ENCODE measurements at regions not wholly inside any gene's neighbourhood (a gene's known extent, or its start where the extent isn't known, plus 50 kb on each side); places are given as distances from the start of the nearest gene placed in this dataset.
A peak's percentile ranks its signal among the peaks of the same experiment; 100 is the strongest.

DNA sequence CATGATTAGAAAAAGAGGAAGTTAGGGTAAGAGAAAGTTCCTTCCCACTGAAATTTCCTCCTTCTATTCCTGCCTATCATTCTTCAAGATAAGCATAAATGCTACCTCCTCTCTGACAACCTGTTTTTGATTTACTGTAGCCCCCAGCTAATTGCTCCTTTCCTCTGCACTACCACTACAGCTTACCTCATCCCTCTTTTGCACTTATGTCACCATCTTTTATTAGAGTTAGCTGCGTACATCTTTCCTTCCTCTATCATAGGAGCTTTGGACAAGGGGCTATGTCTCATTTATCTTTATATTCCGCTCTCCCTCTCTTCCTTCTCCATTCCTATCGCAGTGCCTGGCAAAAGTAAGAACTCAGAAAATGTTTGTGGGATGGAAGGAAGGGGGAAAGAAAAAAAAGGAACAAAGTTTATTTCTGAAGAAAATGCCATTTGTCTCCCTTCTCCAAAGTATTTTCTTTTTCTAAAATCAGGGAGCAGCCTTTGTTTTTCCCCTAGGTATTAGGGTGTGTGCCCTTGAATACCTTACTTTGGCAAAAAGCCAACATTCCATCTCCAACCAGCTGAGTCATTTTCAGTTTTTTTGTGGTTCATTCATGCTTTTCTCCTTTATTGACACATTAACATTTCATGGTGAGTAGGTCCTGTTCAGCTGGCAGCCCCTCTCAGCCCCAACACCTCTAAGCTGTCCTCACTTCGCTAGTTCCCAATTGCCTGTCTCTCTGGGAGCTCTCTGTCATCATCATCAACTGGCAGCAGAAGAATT is 87.6 kb upstream of the SOX2 start (continued):
- TF ChIP-seq, protein P1, sequence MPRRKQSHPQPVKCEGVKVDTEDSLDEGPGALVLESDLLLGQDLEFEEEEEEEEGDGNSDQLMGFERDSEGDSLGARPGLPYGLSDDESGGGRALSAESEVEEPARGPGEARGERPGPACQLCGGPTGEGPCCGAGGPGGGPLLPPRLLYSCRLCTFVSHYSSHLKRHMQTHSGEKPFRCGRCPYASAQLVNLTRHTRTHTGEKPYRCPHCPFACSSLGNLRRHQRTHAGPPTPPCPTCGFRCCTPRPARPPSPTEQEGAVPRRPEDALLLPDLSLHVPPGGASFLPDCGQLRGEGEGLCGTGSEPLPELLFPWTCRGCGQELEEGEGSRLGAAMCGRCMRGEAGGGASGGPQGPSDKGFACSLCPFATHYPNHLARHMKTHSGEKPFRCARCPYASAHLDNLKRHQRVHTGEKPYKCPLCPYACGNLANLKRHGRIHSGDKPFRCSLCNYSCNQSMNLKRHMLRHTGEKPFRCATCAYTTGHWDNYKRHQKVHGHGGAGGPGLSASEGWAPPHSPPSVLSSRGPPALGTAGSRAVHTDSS (tag by site-specific recombination; IDR thresholded peaks at IDR 0.05): no peak
- TF ChIP-seq ZNF747 (tag by site-specific recombination; IDR thresholded peaks at IDR 0.05) (no peak), ZNF473 (tag by site-specific recombination; IDR thresholded peaks at IDR 0.05) (no peak), HOXA7 (CRISPR knock-in tag; IDR thresholded peaks at IDR 0.05; ENCODE audit: borderline replicate concordance) (no peak), YY2 (tag by site-specific recombination; IDR thresholded peaks at IDR 0.05) (no peak), ZNF140 (tag by site-specific recombination; IDR thresholded peaks at IDR 0.05) (peak; percentile 52; the same call in 1 of the 2 replicates), ZNF37A (tag by site-specific recombination; IDR thresholded peaks at IDR 0.05) (no peak), ZNF121 (tag by site-specific recombination; IDR thresholded peaks at IDR 0.05) (no peak), MYNN (tag by site-specific recombination; IDR thresholded peaks at IDR 0.05; ENCODE audit: borderline replicate concordance) (no peak), ZNF366 (tag by site-specific recombination; conservative IDR thresholded peaks at IDR 0.05) (peak; percentile 41), ZNF311 (tag by site-specific recombination; IDR thresholded peaks at IDR 0.05; ENCODE audit: borderline replicate concordance) (no peak), ZNF302 (tag by site-specific recombination; IDR thresholded peaks at IDR 0.05; ENCODE audit: low read depth) (no peak), ZNF561 (tag by site-specific recombination; IDR thresholded peaks at IDR 0.05; ENCODE audit: borderline replicate concordance) (no peak), ZBTB1 (tag by site-specific recombination; IDR thresholded peaks at IDR 0.05) (no peak)
- TF ChIP-seq, protein P2, sequence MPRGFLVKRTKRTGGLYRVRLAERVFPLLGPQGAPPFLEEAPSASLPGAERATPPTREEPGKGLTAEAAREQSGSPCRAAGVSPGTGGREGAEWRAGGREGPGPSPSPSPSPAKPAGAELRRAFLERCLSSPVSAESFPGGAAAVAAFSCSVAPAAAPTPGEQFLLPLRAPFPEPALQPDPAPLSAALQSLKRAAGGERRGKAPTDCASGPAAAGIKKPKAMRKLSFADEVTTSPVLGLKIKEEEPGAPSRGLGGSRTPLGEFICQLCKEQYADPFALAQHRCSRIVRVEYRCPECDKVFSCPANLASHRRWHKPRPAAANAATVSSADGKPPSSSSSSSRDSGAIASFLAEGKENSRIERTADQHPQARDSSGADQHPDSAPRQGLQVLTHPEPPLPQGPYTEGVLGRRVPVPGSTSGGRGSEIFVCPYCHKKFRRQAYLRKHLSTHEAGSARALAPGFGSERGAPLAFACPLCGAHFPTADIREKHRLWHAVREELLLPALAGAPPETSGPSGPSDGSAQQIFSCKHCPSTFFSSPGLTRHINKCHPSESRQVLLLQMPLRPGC (tag by site-specific recombination; IDR thresholded peaks at IDR 0.05): peak; percentile 53; the same call in 1 of the 2 replicates
- TF ChIP-seq, protein P3, sequence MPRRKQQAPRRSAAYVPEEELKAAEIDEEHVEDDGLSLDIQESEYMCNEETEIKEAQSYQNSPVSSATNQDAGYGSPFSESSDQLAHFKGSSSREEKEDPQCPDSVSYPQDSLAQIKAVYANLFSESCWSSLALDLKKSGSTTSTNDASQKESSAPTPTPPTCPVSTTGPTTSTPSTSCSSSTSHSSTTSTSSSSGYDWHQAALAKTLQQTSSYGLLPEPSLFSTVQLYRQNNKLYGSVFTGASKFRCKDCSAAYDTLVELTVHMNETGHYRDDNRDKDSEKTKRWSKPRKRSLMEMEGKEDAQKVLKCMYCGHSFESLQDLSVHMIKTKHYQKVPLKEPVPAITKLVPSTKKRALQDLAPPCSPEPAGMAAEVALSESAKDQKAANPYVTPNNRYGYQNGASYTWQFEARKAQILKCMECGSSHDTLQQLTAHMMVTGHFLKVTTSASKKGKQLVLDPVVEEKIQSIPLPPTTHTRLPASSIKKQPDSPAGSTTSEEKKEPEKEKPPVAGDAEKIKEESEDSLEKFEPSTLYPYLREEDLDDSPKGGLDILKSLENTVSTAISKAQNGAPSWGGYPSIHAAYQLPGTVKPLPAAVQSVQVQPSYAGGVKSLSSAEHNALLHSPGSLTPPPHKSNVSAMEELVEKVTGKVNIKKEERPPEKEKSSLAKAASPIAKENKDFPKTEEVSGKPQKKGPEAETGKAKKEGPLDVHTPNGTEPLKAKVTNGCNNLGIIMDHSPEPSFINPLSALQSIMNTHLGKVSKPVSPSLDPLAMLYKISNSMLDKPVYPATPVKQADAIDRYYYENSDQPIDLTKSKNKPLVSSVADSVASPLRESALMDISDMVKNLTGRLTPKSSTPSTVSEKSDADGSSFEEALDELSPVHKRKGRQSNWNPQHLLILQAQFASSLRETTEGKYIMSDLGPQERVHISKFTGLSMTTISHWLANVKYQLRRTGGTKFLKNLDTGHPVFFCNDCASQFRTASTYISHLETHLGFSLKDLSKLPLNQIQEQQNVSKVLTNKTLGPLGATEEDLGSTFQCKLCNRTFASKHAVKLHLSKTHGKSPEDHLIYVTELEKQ (tag by site-specific recombination; IDR thresholded peaks at IDR 0.05; ENCODE audit: borderline replicate concordance): peak; percentile 90
- TF ChIP-seq, protein P4, sequence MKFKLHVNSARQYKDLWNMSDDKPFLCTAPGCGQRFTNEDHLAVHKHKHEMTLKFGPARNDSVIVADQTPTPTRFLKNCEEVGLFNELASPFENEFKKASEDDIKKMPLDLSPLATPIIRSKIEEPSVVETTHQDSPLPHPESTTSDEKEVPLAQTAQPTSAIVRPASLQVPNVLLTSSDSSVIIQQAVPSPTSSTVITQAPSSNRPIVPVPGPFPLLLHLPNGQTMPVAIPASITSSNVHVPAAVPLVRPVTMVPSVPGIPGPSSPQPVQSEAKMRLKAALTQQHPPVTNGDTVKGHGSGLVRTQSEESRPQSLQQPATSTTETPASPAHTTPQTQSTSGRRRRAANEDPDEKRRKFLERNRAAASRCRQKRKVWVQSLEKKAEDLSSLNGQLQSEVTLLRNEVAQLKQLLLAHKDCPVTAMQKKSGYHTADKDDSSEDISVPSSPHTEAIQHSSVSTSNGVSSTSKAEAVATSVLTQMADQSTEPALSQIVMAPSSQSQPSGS (tag by site-specific recombination; IDR thresholded peaks at IDR 0.05; ENCODE audit: low read depth): peak; percentile 83
- TF ChIP-seq, protein P5, sequence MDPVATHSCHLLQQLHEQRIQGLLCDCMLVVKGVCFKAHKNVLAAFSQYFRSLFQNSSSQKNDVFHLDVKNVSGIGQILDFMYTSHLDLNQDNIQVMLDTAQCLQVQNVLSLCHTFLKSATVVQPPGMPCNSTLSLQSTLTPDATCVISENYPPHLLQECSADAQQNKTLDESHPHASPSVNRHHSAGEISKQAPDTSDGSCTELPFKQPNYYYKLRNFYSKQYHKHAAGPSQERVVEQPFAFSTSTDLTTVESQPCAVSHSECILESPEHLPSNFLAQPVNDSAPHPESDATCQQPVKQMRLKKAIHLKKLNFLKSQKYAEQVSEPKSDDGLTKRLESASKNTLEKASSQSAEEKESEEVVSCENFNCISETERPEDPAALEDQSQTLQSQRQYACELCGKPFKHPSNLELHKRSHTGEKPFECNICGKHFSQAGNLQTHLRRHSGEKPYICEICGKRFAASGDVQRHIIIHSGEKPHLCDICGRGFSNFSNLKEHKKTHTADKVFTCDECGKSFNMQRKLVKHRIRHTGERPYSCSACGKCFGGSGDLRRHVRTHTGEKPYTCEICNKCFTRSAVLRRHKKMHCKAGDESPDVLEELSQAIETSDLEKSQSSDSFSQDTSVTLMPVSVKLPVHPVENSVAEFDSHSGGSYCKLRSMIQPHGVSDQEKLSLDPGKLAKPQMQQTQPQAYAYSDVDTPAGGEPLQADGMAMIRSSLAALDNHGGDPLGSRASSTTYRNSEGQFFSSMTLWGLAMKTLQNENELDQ (tag by site-specific recombination; IDR thresholded peaks at IDR 0.05; ENCODE audit: low read depth): no peak
- TF ChIP-seq, protein P6, sequence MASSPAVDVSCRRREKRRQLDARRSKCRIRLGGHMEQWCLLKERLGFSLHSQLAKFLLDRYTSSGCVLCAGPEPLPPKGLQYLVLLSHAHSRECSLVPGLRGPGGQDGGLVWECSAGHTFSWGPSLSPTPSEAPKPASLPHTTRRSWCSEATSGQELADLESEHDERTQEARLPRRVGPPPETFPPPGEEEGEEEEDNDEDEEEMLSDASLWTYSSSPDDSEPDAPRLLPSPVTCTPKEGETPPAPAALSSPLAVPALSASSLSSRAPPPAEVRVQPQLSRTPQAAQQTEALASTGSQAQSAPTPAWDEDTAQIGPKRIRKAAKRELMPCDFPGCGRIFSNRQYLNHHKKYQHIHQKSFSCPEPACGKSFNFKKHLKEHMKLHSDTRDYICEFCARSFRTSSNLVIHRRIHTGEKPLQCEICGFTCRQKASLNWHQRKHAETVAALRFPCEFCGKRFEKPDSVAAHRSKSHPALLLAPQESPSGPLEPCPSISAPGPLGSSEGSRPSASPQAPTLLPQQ (tag by site-specific recombination; IDR thresholded peaks at IDR 0.05): peak; percentile 57; the same call in 1 of the 2 replicates
- TF ChIP-seq, protein P7, sequence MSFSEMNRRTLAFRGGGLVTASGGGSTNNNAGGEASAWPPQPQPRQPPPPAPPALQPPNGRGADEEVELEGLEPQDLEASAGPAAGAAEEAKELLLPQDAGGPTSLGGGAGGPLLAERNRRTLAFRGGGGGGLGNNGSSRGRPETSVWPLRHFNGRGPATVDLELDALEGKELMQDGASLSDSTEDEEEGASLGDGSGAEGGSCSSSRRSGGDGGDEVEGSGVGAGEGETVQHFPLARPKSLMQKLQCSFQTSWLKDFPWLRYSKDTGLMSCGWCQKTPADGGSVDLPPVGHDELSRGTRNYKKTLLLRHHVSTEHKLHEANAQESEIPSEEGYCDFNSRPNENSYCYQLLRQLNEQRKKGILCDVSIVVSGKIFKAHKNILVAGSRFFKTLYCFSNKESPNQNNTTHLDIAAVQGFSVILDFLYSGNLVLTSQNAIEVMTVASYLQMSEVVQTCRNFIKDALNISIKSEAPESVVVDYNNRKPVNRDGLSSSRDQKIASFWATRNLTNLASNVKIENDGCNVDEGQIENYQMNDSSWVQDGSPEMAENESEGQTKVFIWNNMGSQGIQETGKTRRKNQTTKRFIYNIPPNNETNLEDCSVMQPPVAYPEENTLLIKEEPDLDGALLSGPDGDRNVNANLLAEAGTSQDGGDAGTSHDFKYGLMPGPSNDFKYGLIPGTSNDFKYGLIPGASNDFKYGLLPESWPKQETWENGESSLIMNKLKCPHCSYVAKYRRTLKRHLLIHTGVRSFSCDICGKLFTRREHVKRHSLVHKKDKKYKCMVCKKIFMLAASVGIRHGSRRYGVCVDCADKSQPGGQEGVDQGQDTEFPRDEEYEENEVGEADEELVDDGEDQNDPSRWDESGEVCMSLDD (tag by site-specific recombination; IDR thresholded peaks at IDR 0.05): no peak
- TF ChIP-seq, protein P8, sequence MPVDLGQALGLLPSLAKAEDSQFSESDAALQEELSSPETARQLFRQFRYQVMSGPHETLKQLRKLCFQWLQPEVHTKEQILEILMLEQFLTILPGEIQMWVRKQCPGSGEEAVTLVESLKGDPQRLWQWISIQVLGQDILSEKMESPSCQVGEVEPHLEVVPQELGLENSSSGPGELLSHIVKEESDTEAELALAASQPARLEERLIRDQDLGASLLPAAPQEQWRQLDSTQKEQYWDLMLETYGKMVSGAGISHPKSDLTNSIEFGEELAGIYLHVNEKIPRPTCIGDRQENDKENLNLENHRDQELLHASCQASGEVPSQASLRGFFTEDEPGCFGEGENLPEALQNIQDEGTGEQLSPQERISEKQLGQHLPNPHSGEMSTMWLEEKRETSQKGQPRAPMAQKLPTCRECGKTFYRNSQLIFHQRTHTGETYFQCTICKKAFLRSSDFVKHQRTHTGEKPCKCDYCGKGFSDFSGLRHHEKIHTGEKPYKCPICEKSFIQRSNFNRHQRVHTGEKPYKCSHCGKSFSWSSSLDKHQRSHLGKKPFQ (tag by site-specific recombination; IDR thresholded peaks at IDR 0.05): no peak

All from HEK293 (cell line).